ENCODE measurements at regions not wholly inside any gene's neighbourhood (a gene's known extent, or its start where the extent isn't known, plus 50 kb on each side); places are given as distances from the start of the nearest gene placed in this dataset.
"Not testable (repeated sequence)": the region's sequence is repeated elsewhere in the genome, so short reads cannot be mapped to it uniquely, and the experiment has no call there.

- Histone ChIP-seq H3K4me1 (replicated peaks) (no peaks in the 10 kb centered on the region), H3K27me3 (replicated peaks; ENCODE audit: insufficient read depth) (no peaks in the 10 kb centered on the region), H3K9me3 (no peaks in the 10 kb centered on the region), H3K27ac (no peak overlapping the region), H3K36me3 (no peaks in the 10 kb centered on the region), H3K4me3 (no peak overlapping the region)
- no peak for TF ChIP-seq POLR2A (IDR thresholded peaks at IDR 0.05)
- TF ChIP-seq POLR2AphosphoS5 (IDR thresholded peaks at IDR 0.05): no peak
- no peak for TF ChIP-seq CTCF (IDR thresholded peaks at IDR 0.05)
- 32% methylated on average over 2 of the region's 2 CpGs for WGBS
- intact Hi-C loops (cut with DNase I): no loop called here
- no peak for DNase-seq (ENCODE audit: low spot score)
Measured at GRCh38 chr7:125924037-125924436, 994.4 kb upstream of the POT1 start.

GRCh38 chr7:125915381-125915948 lies 985.8 kb upstream of the POT1 start:
- H3K27me3 ChIP-seq (replicated peaks; ENCODE audit: insufficient read depth); H3K9me3 ChIP-seq; H3K27ac ChIP-seq; H3K4me1 ChIP-seq (replicated peaks); DNase-seq (ENCODE audit: low spot score); H3K36me3 ChIP-seq; intact Hi-C loops (cut with DNase I); H3K4me3 ChIP-seq: not testable (repeated sequence)
- 53% methylated on average over 4 of the region's 4 CpGs for WGBS

- Histone ChIP-seq H3K9me3 (no peaks in the 10 kb centered on the region), H3K4me1 (replicated peaks) (no peaks in the 10 kb centered on the region), H3K36me3 (no peaks in the 10 kb centered on the region), H3K27me3 (replicated peaks; ENCODE audit: insufficient read depth) (no peaks in the 10 kb centered on the region), H3K4me3 (no peak overlapping the region), H3K27ac (no peak overlapping the region)
- 90% methylated on average over 2 of the region's 2 CpGs for WGBS
- no peak for TF ChIP-seq CTCF (IDR thresholded peaks at IDR 0.05)
- no peak for TF ChIP-seq POLR2AphosphoS5 (IDR thresholded peaks at IDR 0.05)
- TF ChIP-seq POLR2A (IDR thresholded peaks at IDR 0.05): no peak
- intact Hi-C loops (cut with DNase I): no loop called here
- no peak for DNase-seq (ENCODE audit: low spot score)
Measured at GRCh38 chr7:125908711-125909110, 979.1 kb upstream of the POT1 start.

- no peak overlapping the region for H3K27ac ChIP-seq
- no peaks in the 10 kb centered on the region for H3K36me3 ChIP-seq
- H3K4me1 ChIP-seq (replicated peaks): no peaks in the 10 kb centered on the region
- 100% methylated on average over 1 of the region's 1 CpG for WGBS
- no peaks in the 10 kb centered on the region for H3K9me3 ChIP-seq
- intact Hi-C loops (cut with DNase I): no loop called here
- no peak overlapping the region for H3K4me3 ChIP-seq
- no peak for TF ChIP-seq POLR2A (IDR thresholded peaks at IDR 0.05)
- TF ChIP-seq CTCF (IDR thresholded peaks at IDR 0.05): no peak
- TF ChIP-seq POLR2AphosphoS5 (IDR thresholded peaks at IDR 0.05): no peak
- DNase-seq (ENCODE audit: low spot score): no peak
- H3K27me3 ChIP-seq (replicated peaks; ENCODE audit: insufficient read depth): no peaks in the 10 kb centered on the region
Measured at GRCh38 chr7:125899577-125899976, 970.0 kb upstream of the POT1 start.

GRCh38 chr7:125892434-125892833 lies 962.8 kb upstream of the POT1 start:
- intact Hi-C loops (cut with DNase I): no loop called here
- TF ChIP-seq CTCF (IDR thresholded peaks at IDR 0.05) (no peak), POLR2A (IDR thresholded peaks at IDR 0.05) (no peak)
- 97% methylated on average over 1 of the region's 1 CpG for WGBS
- Histone ChIP-seq H3K36me3 (no peaks in the 10 kb centered on the region), H3K9me3 (no peaks in the 10 kb centered on the region), H3K27ac (no peak overlapping the region), H3K27me3 (replicated peaks; ENCODE audit: insufficient read depth) (no peaks in the 10 kb centered on the region), H3K4me1 (replicated peaks) (no peaks in the 10 kb centered on the region), H3K4me3 (no peak overlapping the region)
- DNase-seq (ENCODE audit: low spot score): no peak

All from prostate gland (tissue), 2 donors.